HEK293T (cell line): ENCODE measurements at regions not wholly inside any gene's neighbourhood (a gene's known extent, or its start where the extent isn't known, plus 50 kb on each side); places are given as distances from the start of the nearest gene placed in this dataset.

Experiments used
- BHLHE40 ChIP-seq: fragments of 450-650 bp; IDR thresholded peaks from 2 replicates; pipeline ENCODE4 v1.6.1; 2016; ENCODE audit warnings: mild to moderate bottlenecking, moderate library complexity, borderline replicate concordance
- FOXM1 ChIP-seq: fragments of 450-650 bp; IDR thresholded peaks from 2 replicates; pipeline ENCODE4 v1.6.1; 2017; ENCODE audit warnings: mild to moderate bottlenecking, borderline replicate concordance
- HDGF ChIP-seq: fragments of 450-650 bp; IDR thresholded peaks from 2 replicates; pipeline ENCODE4 v1.6.1; 2017; ENCODE audit warnings: antibody characterized with exemption, borderline replicate concordance
- SP1 ChIP-seq: fragments of 450-650 bp; IDR thresholded peaks from 2 replicates; pipeline ENCODE4 v1.6.1; 2017

- no peak for TF ChIP-seq SP1
- TF ChIP-seq BHLHE40, result no peak
- no peak for TF ChIP-seq HDGF
- no peak for TF ChIP-seq FOXM1
These were observed 342.6 kb upstream of the PKN2 start for GRCh38 chr1:88341447-88341846.
